ENCODE measurements at regions not wholly inside any gene's neighbourhood (a gene's known extent, or its start where the extent isn't known, plus 50 kb on each side); places are given as distances from the start of the nearest gene placed in this dataset.

GRCh38 chr2:129233751-129234406, 745.6 kb upstream of the RAB6C start:
- intact Hi-C loops (cut with DNase I): loop anchor here (10.0 kb wide), 1 partner anchor 499 kb away; no protein-coding TSS in a partner anchor
- WGBS, 2 donors: 62 to 68% methylated on average over 6 of the region's 6 CpGs

DNA sequence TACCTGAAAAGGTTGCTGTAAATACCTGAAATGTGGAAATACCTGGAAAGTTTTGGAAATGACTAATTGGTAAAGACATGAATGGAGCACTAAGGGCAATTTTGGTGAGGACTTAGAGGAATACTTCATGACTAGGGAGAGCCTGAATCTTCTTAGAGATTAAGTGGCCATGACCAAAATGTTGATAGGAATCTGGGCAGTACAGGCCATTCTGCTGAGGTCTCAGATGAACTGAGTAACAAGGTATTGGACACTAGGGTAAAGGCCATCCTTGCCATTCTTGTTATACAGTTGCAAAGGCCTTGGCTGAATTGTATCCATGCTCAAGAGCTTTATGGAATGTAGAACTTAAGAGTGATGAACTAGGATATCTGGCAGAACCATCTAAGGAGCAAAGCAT, 742.9 kb upstream of the RAB6C start:
- no peak overlapping the region for H3K27ac ChIP-seq
- H3K27me3 ChIP-seq: no peaks in the 10 kb centered on the region
- no peaks in the 10 kb centered on the region for H3K4me1 ChIP-seq
- no peak for DNase-seq
- H3K36me3 ChIP-seq: no peaks in the 10 kb centered on the region
- no peak overlapping the region for H3K4me3 ChIP-seq (replicated peaks in 1 of 3)
- no peak for TF ChIP-seq POLR2A (IDR thresholded peaks at IDR 0.05)
- TF ChIP-seq, protein P1, sequence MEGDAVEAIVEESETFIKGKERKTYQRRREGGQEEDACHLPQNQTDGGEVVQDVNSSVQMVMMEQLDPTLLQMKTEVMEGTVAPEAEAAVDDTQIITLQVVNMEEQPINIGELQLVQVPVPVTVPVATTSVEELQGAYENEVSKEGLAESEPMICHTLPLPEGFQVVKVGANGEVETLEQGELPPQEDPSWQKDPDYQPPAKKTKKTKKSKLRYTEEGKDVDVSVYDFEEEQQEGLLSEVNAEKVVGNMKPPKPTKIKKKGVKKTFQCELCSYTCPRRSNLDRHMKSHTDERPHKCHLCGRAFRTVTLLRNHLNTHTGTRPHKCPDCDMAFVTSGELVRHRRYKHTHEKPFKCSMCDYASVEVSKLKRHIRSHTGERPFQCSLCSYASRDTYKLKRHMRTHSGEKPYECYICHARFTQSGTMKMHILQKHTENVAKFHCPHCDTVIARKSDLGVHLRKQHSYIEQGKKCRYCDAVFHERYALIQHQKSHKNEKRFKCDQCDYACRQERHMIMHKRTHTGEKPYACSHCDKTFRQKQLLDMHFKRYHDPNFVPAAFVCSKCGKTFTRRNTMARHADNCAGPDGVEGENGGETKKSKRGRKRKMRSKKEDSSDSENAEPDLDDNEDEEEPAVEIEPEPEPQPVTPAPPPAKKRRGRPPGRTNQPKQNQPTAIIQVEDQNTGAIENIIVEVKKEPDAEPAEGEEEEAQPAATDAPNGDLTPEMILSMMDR (IDR thresholded peaks at IDR 0.05): no peak
- intact Hi-C loops (cut with DNase I): loop anchor here (10.0 kb wide), 1 partner anchor 502 kb away; no protein-coding TSS in a partner anchor
- no peaks in the 10 kb centered on the region for H3K9me3 ChIP-seq

More at GRCh38 chr2:129233751-129234406, 745.6 kb upstream of the RAB6C start:
- Histone ChIP-seq H3K4me3 (replicated peaks in 1 of 3) (no peak overlapping the region), H3K27me3 (no peaks in the 10 kb centered on the region), H3K4me1 (no peaks in the 10 kb centered on the region), H3K9me3 (no peaks in the 10 kb centered on the region), H3K36me3 (no peaks in the 10 kb centered on the region), H3K27ac (no peak overlapping the region)
- TF ChIP-seq, protein P1 (IDR thresholded peaks at IDR 0.05): peak in 2 of 6 experiments; percentile 14 to 22
- TF ChIP-seq POLR2A (IDR thresholded peaks at IDR 0.05): no peak
- DNase-seq: peak; percentile 9 to 23

GRCh38 chr2:129237966-129238725, 741.3 kb upstream of the RAB6C start:
- intact Hi-C loops (cut with DNase I): loop anchor here (10.0 kb wide), 1 partner anchor 503 kb away; no protein-coding TSS in a partner anchor
- no peak for TF ChIP-seq POLR2A (IDR thresholded peaks at IDR 0.05)
- TF ChIP-seq, protein P1 (IDR thresholded peaks at IDR 0.05): no peak
- DNase-seq: no peak
- Histone ChIP-seq H3K27me3 (no peaks in the 10 kb centered on the region), H3K27ac (no peak overlapping the region), H3K4me1 (no peaks in the 10 kb centered on the region), H3K36me3 (no peaks in the 10 kb centered on the region), H3K4me3 (replicated peaks in 1 of 3) (no peak overlapping the region), H3K9me3 (no peaks in the 10 kb centered on the region)
- 93 to 95% methylated on average over 6 of the region's 6 CpGs for WGBS, 2 donors

GRCh38 chr2:129239141-129239540, 740.3 kb upstream of the RAB6C start:
- WGBS, 2 donors: 91 to 92% methylated on average over 2 of the region's 2 CpGs
- Histone ChIP-seq H3K4me3 (replicated peaks in 1 of 3) (no peak overlapping the region), H3K27ac (no peak overlapping the region), H3K27me3 (no peaks in the 10 kb centered on the region), H3K4me1 (no peaks in the 10 kb centered on the region), H3K9me3 (no peaks in the 10 kb centered on the region), H3K36me3 (no peaks in the 10 kb centered on the region)
- TF ChIP-seq, protein P1 (IDR thresholded peaks at IDR 0.05): no peak
- TF ChIP-seq POLR2A (IDR thresholded peaks at IDR 0.05): no peak
- no peak for DNase-seq
- intact Hi-C loops (cut with DNase I): loop anchor here (10.0 kb wide), 1 partner anchor 504 kb away; no protein-coding TSS in a partner anchor

GRCh38 chr2:129240061-129240460, 739.4 kb upstream of the RAB6C start:
- intact Hi-C loops (cut with DNase I): no loop called here
- Histone ChIP-seq H3K4me1 (no peaks in the 10 kb centered on the region), H3K36me3 (no peaks in the 10 kb centered on the region), H3K4me3 (replicated peaks in 1 of 3) (no peak overlapping the region), H3K9me3 (no peaks in the 10 kb centered on the region), H3K27me3 (no peaks in the 10 kb centered on the region), H3K27ac (no peak overlapping the region)
- DNase-seq: no peak
- 89 to 95% methylated on average over 3 of the region's 3 CpGs for WGBS, 2 donors
- TF ChIP-seq POLR2A (IDR thresholded peaks at IDR 0.05): no peak
- TF ChIP-seq, protein P1 (IDR thresholded peaks at IDR 0.05): no peak

Data from thyroid gland (tissue), 4 donors.